Naive thymus-derived CD4-positive, alpha-beta T cell (primary cell): ENCODE measurements at regions not wholly inside any gene's neighbourhood (a gene's known extent, or its start where the extent isn't known, plus 50 kb on each side); places are given as distances from the start of the nearest gene placed in this dataset.

Experiments used
- ATAC-seq: fragments of 150-1000 bp; cut with Tn5 transposase; 2 replicates; pipeline ENCODE4 v1.10.0; 2021; ENCODE audit warnings: mild to moderate bottlenecking, moderate library complexity
- CTCF ChIA-PET: fragments of 350-600 bp; sonication (Branson Sonifier 250); formaldehyde crosslinking; loops from one replicate; lab custom pipeline; 2021; ENCODE audit warnings: antibody characterized with exemption; lab: Charles Lee
- POLR2A ChIA-PET: fragments of 350-600 bp; sonication (Branson Sonifier 250); formaldehyde crosslinking; loops from one replicate; lab custom pipeline; 2021; ENCODE audit warnings: antibody characterized with exemption, inconsistent platforms; lab: Charles Lee
- DNase-seq, 9 donors: peaks; one replicate each; pipeline versions ENCODE4 v3.0.0 to v3.0.0-alpha.2; 2020 to 2022; ENCODE audit warnings: mixed read lengths in 1 of 9
- H3K27ac ChIP-seq: one replicate; pipeline ENCODE4 v1.7.0; 2013; ENCODE audit warnings: mild to moderate bottlenecking, low read depth, low read length, moderate library complexity
- H3K27me3 ChIP-seq, 2 donors: one replicate each; pipeline ENCODE4 v1.7.0; 2013; ENCODE audit warnings: low read length in 2 of 2, mild to moderate bottlenecking in 2 of 2, moderate library complexity in 2 of 2; ENCODE audit not compliant: control insufficient read depth in 2 of 2, insufficient read depth in 2 of 2
- H3K36me3 ChIP-seq, 3 experiments: 1 replicate in 2 of 3; 2 replicates in 1 of 3; pipeline ENCODE4 v1.7.0; 2013; ENCODE audit warnings: low read length in 3 of 3, mild to moderate bottlenecking in 3 of 3, moderate library complexity in 1 of 3; ENCODE audit not compliant: insufficient read depth in 3 of 3, control insufficient read depth in 2 of 3
- H3K4me1 ChIP-seq, 2 donors: one replicate each; pipeline ENCODE4 v1.7.0; 2013; ENCODE audit warnings: low read length in 2 of 2, mild to moderate bottlenecking in 2 of 2, moderate library complexity in 1 of 2; ENCODE audit not compliant: control insufficient read depth in 2 of 2, insufficient read depth in 2 of 2
- H3K4me3 ChIP-seq: 2 replicates; pipeline ENCODE4 v1.7.0; 2013; ENCODE audit warnings: mild to moderate bottlenecking, low read length
- H3K9me3 ChIP-seq, 3 experiments: 1 replicate in 2 of 3; 2 replicates in 1 of 3; pipeline ENCODE4 v1.7.0; 2013; ENCODE audit warnings: low read length in 3 of 3; ENCODE audit not compliant: control insufficient read depth in 2 of 3
- H3K27ac Mint-ChIP-seq, 9 donors: one replicate each; pipeline ENCODE4 v1.8.0; 2020 to 2022; ENCODE audit warnings: mixed read lengths in 9 of 9, mild to moderate bottlenecking in 8 of 9, moderate library complexity in 5 of 9, inconsistent platforms in 2 of 9
- H3K27me3 Mint-ChIP-seq, 5 donors: one replicate each; pipeline ENCODE4 v1.8.0; 2021 to 2022; ENCODE audit warnings: mixed read lengths in 5 of 5, mild to moderate bottlenecking in 1 of 5
- H3K36me3 Mint-ChIP-seq, 5 donors: one replicate each; pipeline ENCODE4 v1.8.0; 2020 to 2022; ENCODE audit warnings: mixed read lengths in 5 of 5, mild to moderate bottlenecking in 3 of 5, inconsistent platforms in 1 of 5
- H3K4me1 Mint-ChIP-seq, 7 donors: one replicate each; pipeline ENCODE4 v1.8.0; 2020 to 2022; ENCODE audit warnings: mixed read lengths in 7 of 7, mild to moderate bottlenecking in 3 of 7, inconsistent platforms in 1 of 7
- H3K4me3 Mint-ChIP-seq, 10 donors: one replicate each; pipeline ENCODE4 v1.8.0; 2020 to 2022; ENCODE audit warnings: mild to moderate bottlenecking in 10 of 10, mixed read lengths in 10 of 10, moderate library complexity in 6 of 10, inconsistent platforms in 2 of 10
- H3K9me3 Mint-ChIP-seq, 11 donors: one replicate each; pipeline ENCODE4 v1.8.0; 2020 to 2022; ENCODE audit warnings: mixed read lengths in 11 of 11, mild to moderate bottlenecking in 4 of 11, inconsistent platforms in 1 of 11, moderate library complexity in 1 of 11
- intact Hi-C, 2 donors: fragments of 100-400 bp; cut with micrococcal nuclease; formaldehyde crosslinking; loops; one replicate each; pipeline ENCODE4 v1.15.1; 2023

DNA sequence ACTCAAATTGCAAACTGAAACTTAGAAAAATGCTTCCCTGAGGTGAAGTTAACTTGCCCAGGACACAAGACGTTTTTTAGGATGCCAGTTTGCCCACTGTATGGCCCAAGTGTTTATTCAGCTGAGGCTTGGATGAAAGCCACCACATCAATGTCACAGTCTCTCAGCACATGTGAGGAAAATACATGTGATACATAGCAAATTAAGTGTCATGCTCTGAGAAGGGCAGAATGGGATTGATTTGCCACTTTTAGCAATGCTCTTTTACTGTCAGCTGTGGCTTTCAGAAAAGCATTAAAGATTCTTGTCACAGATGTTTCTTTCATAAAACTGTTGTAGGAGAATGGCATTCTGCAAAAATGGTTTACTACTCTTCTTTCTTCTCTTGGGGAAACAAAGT lies 165.5 kb downstream of the ZIC1 start:
- no peak overlapping the region for H3K27ac Mint-ChIP-seq
- CTCF ChIA-PET, result no interaction called here
- no peaks in the 10 kb centered on the region for H3K27me3 ChIP-seq
- intact Hi-C loops, result no loop called here
- no peak for ATAC-seq
- H3K36me3 Mint-ChIP-seq, result no peaks in the 10 kb centered on the region
- H3K4me3 Mint-ChIP-seq, result no peak overlapping the region
- peaks cover 2 to 35% (median 8%) of the 10 kb centered on the region in 11 donors for H3K9me3 Mint-ChIP-seq
- POLR2A ChIA-PET, result no interaction called here
- no peaks in the 10 kb centered on the region for H3K4me1 ChIP-seq
- no peaks in the 10 kb centered on the region for H3K36me3 ChIP-seq
- H3K4me3 ChIP-seq, result no peak overlapping the region
- no peaks in the 10 kb centered on the region for H3K27me3 Mint-ChIP-seq
- no peaks in the 10 kb centered on the region for H3K9me3 ChIP-seq
- H3K4me1 Mint-ChIP-seq, result no peaks in the 10 kb centered on the region
- H3K27ac ChIP-seq, result no peak overlapping the region
- no peak for DNase-seq

DNA sequence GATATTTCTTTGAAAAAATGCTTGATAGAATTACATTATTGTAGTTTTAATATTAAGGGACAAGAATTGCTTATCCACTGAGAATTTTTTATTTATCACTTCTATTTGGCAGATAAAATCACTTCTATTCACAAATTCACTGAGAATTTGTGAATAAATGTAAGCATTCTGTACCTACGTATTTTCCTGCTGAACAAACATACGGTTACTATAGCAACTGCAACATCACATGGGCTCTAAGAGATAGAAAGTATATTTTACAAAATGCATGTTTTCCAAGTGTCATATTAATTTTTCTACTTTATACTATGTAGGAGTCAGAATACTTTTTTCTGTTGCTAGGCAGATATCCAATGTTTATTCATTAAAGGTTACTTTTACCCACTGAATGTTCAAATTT lies 166.2 kb downstream of the ZIC1 start:
- no peak overlapping the region for H3K4me3 ChIP-seq
- Mint-ChIP-seq H3K4me3 (no peak overlapping the region), H3K4me1 (no peaks in the 10 kb centered on the region), H3K27me3 (no peaks in the 10 kb centered on the region), H3K27ac (no peak overlapping the region), H3K36me3 (no peaks in the 10 kb centered on the region), H3K9me3 (peaks cover 2 to 35% (median 8%) of the 10 kb centered on the region in 11 donors)
- H3K27ac ChIP-seq, result no peak overlapping the region
- ChIA-PET CTCF (no interaction called here), POLR2A (no interaction called here)
- no peaks in the 10 kb centered on the region for H3K9me3 ChIP-seq
- intact Hi-C loops, result no loop called here
- no peaks in the 10 kb centered on the region for H3K4me1 ChIP-seq
- DNase-seq (no peak), ATAC-seq (no peak)
- no peaks in the 10 kb centered on the region for H3K27me3 ChIP-seq
- H3K36me3 ChIP-seq, result no peaks in the 10 kb centered on the region

DNA sequence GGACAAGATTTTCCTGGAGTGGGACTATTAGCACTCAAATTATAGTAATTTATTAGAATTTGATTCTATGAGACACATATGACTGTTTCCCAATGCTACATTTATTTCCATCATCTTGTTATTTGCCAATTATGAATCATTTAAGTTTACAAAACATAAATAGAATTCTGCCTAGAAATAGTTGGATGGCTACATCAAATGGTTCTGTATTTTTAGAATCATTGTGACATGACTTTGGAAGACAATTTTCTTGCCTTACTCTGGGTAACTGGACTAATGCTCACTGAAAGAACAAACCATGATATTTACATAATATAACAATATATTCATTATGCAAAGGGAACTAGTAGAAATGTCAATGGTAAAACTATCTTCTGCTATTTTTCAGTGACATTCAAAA lies 173.5 kb downstream of the ZIC1 start:
- Mint-ChIP-seq H3K27me3 (no peaks in the 10 kb centered on the region), H3K4me1 (no peaks in the 10 kb centered on the region), H3K27ac (no peak overlapping the region), H3K9me3 (peaks cover 0 to 16% (median 3%) of the 10 kb centered on the region in 11 donors), H3K36me3 (no peaks in the 10 kb centered on the region), H3K4me3 (no peak overlapping the region)
- intact Hi-C loops, result no loop called here
- H3K27me3 ChIP-seq, result no peaks in the 10 kb centered on the region
- ChIA-PET POLR2A (no interaction called here), CTCF (no interaction called here)
- no peaks in the 10 kb centered on the region for H3K36me3 ChIP-seq
- H3K4me3 ChIP-seq, result no peak overlapping the region
- no peak for ATAC-seq
- no peaks in the 10 kb centered on the region for H3K9me3 ChIP-seq
- no peaks in the 10 kb centered on the region for H3K4me1 ChIP-seq
- no peak for DNase-seq
- H3K27ac ChIP-seq, result no peak overlapping the region

DNA sequence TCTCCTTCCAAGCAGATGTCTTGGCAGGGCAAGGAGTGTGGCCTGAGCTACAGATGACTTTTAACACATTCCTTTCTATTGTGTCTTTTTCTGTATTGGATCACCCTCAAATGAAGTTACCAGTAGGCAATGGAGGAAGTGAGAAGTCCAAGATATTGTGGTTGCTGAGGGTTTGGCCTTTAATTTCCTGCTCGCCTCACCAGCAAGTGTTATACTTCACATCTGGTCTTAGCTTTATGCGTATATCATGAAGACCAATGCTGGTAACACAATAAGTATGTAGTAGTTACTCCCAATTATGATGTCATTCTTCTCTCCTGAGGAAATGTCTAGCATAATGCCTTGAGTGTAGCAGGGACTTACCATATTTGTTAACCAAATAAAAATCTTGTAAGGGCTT lies 179.9 kb downstream of the ZIC1 start:
- Histone ChIP-seq H3K36me3 (no peaks in the 10 kb centered on the region), H3K4me3 (no peak overlapping the region), H3K9me3 (peaks cover 0 to 3% (median 0%) of the 10 kb centered on the region in 3 experiments), H3K27me3 (no peaks in the 10 kb centered on the region), H3K4me1 (no peaks in the 10 kb centered on the region), H3K27ac (no peak overlapping the region)
- intact Hi-C loops, result no loop called here
- peaks cover 0 to 18% (median 4%) of the 10 kb centered on the region in 11 donors for H3K9me3 Mint-ChIP-seq
- no peaks in the 10 kb centered on the region for H3K4me1 Mint-ChIP-seq
- no peak overlapping the region for H3K4me3 Mint-ChIP-seq
- ATAC-seq, result no peak
- POLR2A ChIA-PET, result no interaction called here
- H3K36me3 Mint-ChIP-seq, result no peaks in the 10 kb centered on the region
- H3K27ac Mint-ChIP-seq, result no peak overlapping the region
- CTCF ChIA-PET, result no interaction called here
- no peaks in the 10 kb centered on the region for H3K27me3 Mint-ChIP-seq
- DNase-seq, result no peak

DNA sequence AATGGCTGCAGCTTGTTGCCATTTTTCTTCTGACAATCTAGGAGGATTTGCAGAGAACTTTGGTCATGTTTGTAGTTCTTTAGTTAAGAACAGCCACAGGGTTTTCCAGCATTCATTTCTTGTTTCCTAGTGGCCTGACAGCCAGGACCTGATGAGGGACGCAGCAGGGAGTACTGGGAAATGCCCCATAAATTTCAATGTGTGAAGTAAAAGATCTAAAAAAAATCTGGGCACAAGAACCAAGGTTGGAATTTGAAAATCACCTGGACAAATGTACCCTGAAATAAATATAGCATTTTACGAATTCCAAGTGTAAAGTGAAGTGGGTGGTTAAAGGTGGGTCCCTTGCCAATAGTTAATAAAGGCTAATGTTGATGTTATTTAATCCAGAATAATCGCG lies 195.0 kb downstream of the ZIC1 start:
- H3K9me3 ChIP-seq, result no peaks in the 10 kb centered on the region
- intact Hi-C loops, result no loop called here
- ChIA-PET CTCF (no interaction called here), POLR2A (no interaction called here)
- H3K27me3 ChIP-seq, result no peaks in the 10 kb centered on the region
- no peak for DNase-seq
- no peaks in the 10 kb centered on the region for H3K4me1 Mint-ChIP-seq
- no peaks in the 10 kb centered on the region for H3K4me1 ChIP-seq
- no peak overlapping the region for H3K4me3 ChIP-seq
- H3K27ac Mint-ChIP-seq, result no peak overlapping the region
- H3K36me3 Mint-ChIP-seq, result no peaks in the 10 kb centered on the region
- no peak for ATAC-seq
- no peak overlapping the region for H3K27ac ChIP-seq
- peaks cover 0 to 32% (median 7%) of the 10 kb centered on the region in 11 donors for H3K9me3 Mint-ChIP-seq
- no peaks in the 10 kb centered on the region for H3K27me3 Mint-ChIP-seq
- no peak overlapping the region for H3K4me3 Mint-ChIP-seq
- no peaks in the 10 kb centered on the region for H3K36me3 ChIP-seq

DNA sequence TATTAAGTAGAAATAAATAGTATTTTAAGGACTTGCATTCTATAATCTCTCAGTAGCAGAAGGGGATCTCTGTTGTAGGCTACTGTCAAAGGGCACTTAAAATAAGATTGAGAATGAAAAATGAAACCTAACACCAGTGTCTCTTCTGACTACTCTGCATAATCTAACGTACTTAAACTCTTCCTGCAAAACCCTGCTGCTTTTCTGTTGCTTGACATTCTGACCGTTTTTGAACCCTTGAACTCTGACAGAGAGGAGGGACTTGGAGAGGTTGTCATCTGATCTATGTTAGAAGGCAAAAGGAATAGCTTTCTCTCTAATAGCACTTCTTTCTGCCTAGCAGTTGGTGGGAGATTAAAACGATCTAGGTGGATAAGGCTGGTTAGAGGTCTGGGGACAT lies 204.6 kb downstream of the ZIC1 start:
- intact Hi-C loops, result no loop called here
- CTCF ChIA-PET, result no interaction called here
- Mint-ChIP-seq H3K27ac (no peak overlapping the region), H3K27me3 (no peaks in the 10 kb centered on the region), H3K9me3 (peaks cover 0 to 1% (median 0%) of the 10 kb centered on the region in 11 donors), H3K4me3 (no peak overlapping the region), H3K4me1 (no peaks in the 10 kb centered on the region), H3K36me3 (no peaks in the 10 kb centered on the region)
- POLR2A ChIA-PET, result no interaction called here
- no peak for DNase-seq
- no peak overlapping the region for H3K27ac ChIP-seq
- no peaks in the 10 kb centered on the region for H3K27me3 ChIP-seq
- no peak overlapping the region for H3K4me3 ChIP-seq
- no peaks in the 10 kb centered on the region for H3K36me3 ChIP-seq
- H3K4me1 ChIP-seq, result no peaks in the 10 kb centered on the region
- ATAC-seq, result no peak
- no peaks in the 10 kb centered on the region for H3K9me3 ChIP-seq

DNA sequence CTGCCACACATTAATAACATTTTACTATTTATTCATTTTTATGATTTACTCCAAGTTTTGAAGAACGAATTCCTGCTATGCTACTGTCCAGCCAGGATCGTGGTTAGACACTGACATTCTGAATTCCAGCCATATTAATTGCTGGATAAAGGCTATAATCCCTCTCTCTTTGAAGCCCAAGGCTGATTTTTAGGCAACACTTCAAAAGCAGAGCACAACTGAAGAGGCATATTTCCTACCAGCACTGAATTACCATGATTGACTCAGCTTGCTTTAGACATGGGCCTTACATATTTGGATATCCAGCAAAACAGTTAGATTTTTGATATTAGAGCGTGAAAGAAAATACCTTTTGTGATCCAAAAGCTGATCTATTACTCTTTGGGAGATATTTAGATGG lies 205.0 kb downstream of the ZIC1 start:
- intact Hi-C loops, result no loop called here
- Mint-ChIP-seq H3K36me3 (no peaks in the 10 kb centered on the region), H3K4me1 (no peaks in the 10 kb centered on the region), H3K9me3 (peaks cover 0 to 1% (median 0%) of the 10 kb centered on the region in 11 donors), H3K27me3 (no peaks in the 10 kb centered on the region), H3K4me3 (no peak overlapping the region), H3K27ac (no peak overlapping the region)
- H3K4me3 ChIP-seq, result no peak overlapping the region
- no peaks in the 10 kb centered on the region for H3K27me3 ChIP-seq
- POLR2A ChIA-PET, result no interaction called here
- ATAC-seq (no peak), DNase-seq (no peak)
- CTCF ChIA-PET, result no interaction called here
- no peaks in the 10 kb centered on the region for H3K36me3 ChIP-seq
- no peaks in the 10 kb centered on the region for H3K9me3 ChIP-seq
- no peaks in the 10 kb centered on the region for H3K4me1 ChIP-seq
- H3K27ac ChIP-seq, result no peak overlapping the region
